ENCODE measurements at regions not wholly inside any gene's neighbourhood (a gene's known extent, or its start where the extent isn't known, plus 50 kb on each side); places are given as distances from the start of the nearest gene placed in this dataset.

GRCh38 chr12:107558816-107559382 lies 126.7 kb upstream of the PWP1 start:
- H4K20me1 ChIP-seq (replicated peaks; ENCODE audit: control insufficient read depth, extremely low read depth, insufficient read depth, low read length) = no peaks in the 10 kb centered on the region
- H3K4me1 ChIP-seq (ENCODE audit: control insufficient read depth, extremely low read depth, insufficient read depth, low read length) = no peaks in the 10 kb centered on the region
- no peaks in the 10 kb centered on the region for H3K27me3 ChIP-seq (ENCODE audit: control insufficient read depth in 2 of 2, insufficient read depth in 2 of 2, low read length in 2 of 2)
- no peaks in the 10 kb centered on the region for H3K9me3 ChIP-seq (replicated peaks; ENCODE audit: control insufficient read depth, insufficient read depth, low read length)
- no peak overlapping the region for H3K4me2 ChIP-seq (ENCODE audit: insufficient read depth, low read length)
- intact Hi-C loops (cut with micrococcal nuclease) (no loop called here), dilution Hi-C loops (cut with MboI; ENCODE audit: extremely low pct_ligation_motif_present, low sequenced_read_pairs) (no loop called here)
- ChIA-PET CTCF (interaction anchor here (1.0 kb wide), 1 partner anchor 10 kb away, joined by 3 read pairs; no protein-coding TSS in a partner anchor), POLR2A (no interaction called here)
- no peak overlapping the region for H2AFZ ChIP-seq (ENCODE audit: low read depth, low read length)
- H3K9ac ChIP-seq (replicated peaks; ENCODE audit: extremely low read depth, insufficient read depth, low read length) = no peak overlapping the region
- no peaks in the 10 kb centered on the region for H3K9me1 ChIP-seq (replicated peaks; ENCODE audit: control insufficient read depth, extremely low read depth, insufficient read depth, low read length)
- H3K79me2 ChIP-seq (ENCODE audit: control insufficient read depth, insufficient read depth, low read length) = no peaks in the 10 kb centered on the region
- TF ChIP-seq GATA2 (IDR thresholded peaks at IDR 0.05; ENCODE audit: insufficient read depth, insufficient read length, low read depth, low read length) = no peak
- TF ChIP-seq EZH2 (IDR thresholded peaks at IDR 0.05; ENCODE audit: borderline replicate concordance, low read depth, low read length, severe bottlenecking) = no peak
- no peak for TF ChIP-seq JUN (IDR thresholded peaks at IDR 0.05; ENCODE audit: borderline replicate concordance, insufficient read depth, insufficient read length, low read depth)
- no peak for TF ChIP-seq MYC (IDR thresholded peaks at IDR 0.05; ENCODE audit: low read depth, low read length)
- no peak for TF ChIP-seq POLR2AphosphoS5 (IDR thresholded peaks at IDR 0.05; ENCODE audit: insufficient read depth, low read depth, low read length)
- TF ChIP-seq, protein P1, sequence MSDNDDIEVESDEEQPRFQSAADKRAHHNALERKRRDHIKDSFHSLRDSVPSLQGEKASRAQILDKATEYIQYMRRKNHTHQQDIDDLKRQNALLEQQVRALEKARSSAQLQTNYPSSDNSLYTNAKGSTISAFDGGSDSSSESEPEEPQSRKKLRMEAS (IDR thresholded peaks at IDR 0.05; ENCODE audit: insufficient read depth, insufficient read length) = no peak
- no peak for TF ChIP-seq FOS (IDR thresholded peaks at IDR 0.05; ENCODE audit: borderline replicate concordance, insufficient read depth, low read length)
- TF ChIP-seq, protein P2, sequence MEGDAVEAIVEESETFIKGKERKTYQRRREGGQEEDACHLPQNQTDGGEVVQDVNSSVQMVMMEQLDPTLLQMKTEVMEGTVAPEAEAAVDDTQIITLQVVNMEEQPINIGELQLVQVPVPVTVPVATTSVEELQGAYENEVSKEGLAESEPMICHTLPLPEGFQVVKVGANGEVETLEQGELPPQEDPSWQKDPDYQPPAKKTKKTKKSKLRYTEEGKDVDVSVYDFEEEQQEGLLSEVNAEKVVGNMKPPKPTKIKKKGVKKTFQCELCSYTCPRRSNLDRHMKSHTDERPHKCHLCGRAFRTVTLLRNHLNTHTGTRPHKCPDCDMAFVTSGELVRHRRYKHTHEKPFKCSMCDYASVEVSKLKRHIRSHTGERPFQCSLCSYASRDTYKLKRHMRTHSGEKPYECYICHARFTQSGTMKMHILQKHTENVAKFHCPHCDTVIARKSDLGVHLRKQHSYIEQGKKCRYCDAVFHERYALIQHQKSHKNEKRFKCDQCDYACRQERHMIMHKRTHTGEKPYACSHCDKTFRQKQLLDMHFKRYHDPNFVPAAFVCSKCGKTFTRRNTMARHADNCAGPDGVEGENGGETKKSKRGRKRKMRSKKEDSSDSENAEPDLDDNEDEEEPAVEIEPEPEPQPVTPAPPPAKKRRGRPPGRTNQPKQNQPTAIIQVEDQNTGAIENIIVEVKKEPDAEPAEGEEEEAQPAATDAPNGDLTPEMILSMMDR (IDR thresholded peaks at IDR 0.05; ENCODE audit: extremely low read depth in 1 of 2, insufficient read depth in 1 of 2, low read depth in 1 of 2, low read length in 2 of 2) = no peak
- TF ChIP-seq POLR2A (IDR thresholded peaks at IDR 0.05; ENCODE audit: low read depth, low read length) = no peak
- no peaks in the 10 kb centered on the region for H3K36me3 ChIP-seq (ENCODE audit: control insufficient read depth in 2 of 2, extremely low read depth in 1 of 2, insufficient read depth in 2 of 2, low read length in 2 of 2)
- BruUV-seq (replicated peaks) = no TSS peak
- H3K27ac ChIP-seq (ENCODE audit: insufficient read depth, low read depth, low read length) = no peak overlapping the region
- FAIRE-seq = no peak
- no peak overlapping the region for H3K4me3 ChIP-seq (replicated peaks in 1 of 3; ENCODE audit: insufficient read depth in 1 of 3, low read depth in 1 of 3, low read length in 3 of 3)
- no peak for DNase-seq (ENCODE audit: low read depth, low spot score)
